IMR-90 (cell line): ENCODE measurements at regions not wholly inside any gene's neighbourhood (a gene's known extent, or its start where the extent isn't known, plus 50 kb on each side); places are given as distances from the start of the nearest gene placed in this dataset.

ENCODE experiments used
- ATAC-seq: fragments of 200-7000 bp; cut with Tn5 transposase; 2 replicates; pipeline ENCODE4 v1.9.1; 2020; ENCODE audit warnings: low read depth, mild to moderate bottlenecking, moderate library complexity
- BruUV-seq: library from RNA; stranded (reverse); fragments of 400-500 nt; replicated peaks from 2 replicates; lab custom pipeline; 2021; lab: Mats Ljungman, UMichigan
- CTCF ChIA-PET: fragments of 300-600 bp; formaldehyde crosslinking; extraction: SDS; loops from one replicate; lab custom pipeline; 2021; ENCODE audit warnings: antibody characterized with exemption; lab: Yijun Ruan, JAX
- POLR2A ChIA-PET: fragments of 300-600 bp; sonication (Branson Sonifier 250); formaldehyde crosslinking; loops from one replicate; lab custom pipeline; 2022; ENCODE audit warnings: antibody characterized with exemption; ENCODE audit not compliant: unreplicated experiment; lab: Charles Lee
- DNase-seq: peaks from one replicate; pipeline ENCODE4 v3.0.0; 2013
- H2AFZ ChIP-seq: replicated peaks from 2 replicates; pipeline ENCODE3; 2013; ENCODE audit warnings: low read length, mild to moderate bottlenecking; ENCODE audit not compliant: poor library complexity
- H2AK5ac ChIP-seq: 2 replicates; pipeline ENCODE4 v1.6.1; 2013; ENCODE audit warnings: low read depth, low read length, inconsistent platforms
- H2AK9ac ChIP-seq: replicated peaks from 2 replicates; pipeline ENCODE3; 2013; ENCODE audit warnings: mild to moderate bottlenecking, low read depth, low read length, moderate library complexity; ENCODE audit not compliant: poor library complexity
- H2BK120ac ChIP-seq: 2 replicates; pipeline ENCODE4 v1.6.1; 2013; ENCODE audit warnings: low read depth, low read length, inconsistent platforms
- H2BK15ac ChIP-seq: 3 replicates; pipeline ENCODE4 v1.6.1; 2013; ENCODE audit warnings: low read depth, low read length, inconsistent platforms
- H2BK20ac ChIP-seq: 2 replicates; pipeline ENCODE4 v1.6.1; 2013; ENCODE audit warnings: low read depth, mild to moderate bottlenecking, inconsistent platforms, low read length, moderate library complexity
- H2BK5ac ChIP-seq: 2 replicates; pipeline ENCODE4 v1.6.1; 2013; ENCODE audit warnings: mild to moderate bottlenecking, low read depth, low read length, inconsistent platforms; ENCODE audit not compliant: poor library complexity, severe bottlenecking
- H3K14ac ChIP-seq: replicated peaks from 2 replicates; pipeline ENCODE4 v1.6.1; 2013; ENCODE audit warnings: low read depth, low read length, inconsistent platforms
- H3K18ac ChIP-seq: 2 replicates; pipeline ENCODE4 v1.6.1; 2013; ENCODE audit warnings: low read depth, low read length, control low read depth
- H3K23ac ChIP-seq: 2 replicates; pipeline ENCODE4 v1.6.1; 2013; ENCODE audit warnings: low read depth, low read length, inconsistent platforms
- H3K27ac ChIP-seq: 2 replicates; pipeline ENCODE4 v1.5.1; 2013; ENCODE audit warnings: mild to moderate bottlenecking, control low read depth, low read length; ENCODE audit not compliant: insufficient read depth
- H3K27me3 ChIP-seq: 2 replicates; pipeline ENCODE4 v1.6.1; 2013; ENCODE audit warnings: low read length; ENCODE audit not compliant: control insufficient read depth, insufficient read depth
- H3K36me3 ChIP-seq: 2 replicates; pipeline ENCODE4 v1.6.1; 2013; ENCODE audit warnings: low read length, mixed read lengths; ENCODE audit not compliant: control insufficient read depth, insufficient read depth
- H3K4ac ChIP-seq: 2 replicates; pipeline ENCODE4 v1.6.1; 2013; ENCODE audit warnings: low read depth, low read length, inconsistent platforms
- H3K4me1 ChIP-seq: 2 replicates; pipeline ENCODE4 v1.6.1; 2013; ENCODE audit warnings: low read length, mixed read lengths; ENCODE audit not compliant: control insufficient read depth, insufficient read depth
- H3K4me2 ChIP-seq: 2 replicates; pipeline ENCODE4 v1.6.1; 2013; ENCODE audit warnings: low read depth, mild to moderate bottlenecking, control low read depth, low read length, moderate library complexity
- H3K4me3 ChIP-seq: 2 replicates; pipeline ENCODE4 v1.5.1; 2013; ENCODE audit warnings: low read depth, mild to moderate bottlenecking, control low read depth, low read length, moderate library complexity; ENCODE audit not compliant: insufficient read depth
- H3K56ac ChIP-seq: 2 replicates; pipeline ENCODE4 v1.6.1; 2013; ENCODE audit warnings: low read length, inconsistent platforms; ENCODE audit not compliant: insufficient read depth; ENCODE audit errors: extremely low read depth
- H3K79me1 ChIP-seq, 2 experiments: 2 replicates each; pipeline ENCODE4 v1.6.1; 2013; ENCODE audit warnings: low read length in 2 of 2, inconsistent platforms in 1 of 2, low read depth in 1 of 2
- H3K9ac ChIP-seq: 2 replicates; pipeline ENCODE4 v1.6.1; 2013; ENCODE audit warnings: low read depth, low read length, control low read depth
- H3K9me1 ChIP-seq: 2 replicates; pipeline ENCODE4 v1.6.1; 2013; ENCODE audit warnings: low read length, inconsistent platforms; ENCODE audit not compliant: insufficient read depth
- H3K9me3 ChIP-seq: 2 replicates; pipeline ENCODE4 v1.6.1; 2013; ENCODE audit warnings: low read length; ENCODE audit not compliant: control insufficient read depth, insufficient read depth
- H4K20me1 ChIP-seq: 2 replicates; pipeline ENCODE4 v1.6.1; 2013; ENCODE audit warnings: low read length, inconsistent platforms; ENCODE audit not compliant: insufficient read depth
- H4K5ac ChIP-seq: 2 replicates; pipeline ENCODE4 v1.6.1; 2013; ENCODE audit warnings: mild to moderate bottlenecking, low read depth, low read length, control low read depth
- H4K8ac ChIP-seq, 2 experiments: 2 replicates each; pipeline ENCODE4 v1.6.1; 2013; ENCODE audit warnings: low read depth in 2 of 2, low read length in 2 of 2, control low read depth in 1 of 2, inconsistent platforms in 1 of 2
- H4K91ac ChIP-seq: 2 replicates; pipeline ENCODE4 v1.6.1; 2013; ENCODE audit warnings: low read depth, low read length, inconsistent platforms; ENCODE audit not compliant: insufficient read depth
- BHLHE40 ChIP-seq: fragments of 150-350 bp; IDR thresholded peaks from 2 replicates; pipeline ENCODE4 v1.6.1; 2016; ENCODE audit warnings: mild to moderate bottlenecking, low read depth, low read length
- CEBPB ChIP-seq: IDR thresholded peaks from 2 replicates; pipeline ENCODE4 v1.6.1; 2012; ENCODE audit warnings: low read depth, low read length, improper control_type of control experiment
- CHD1 ChIP-seq: IDR thresholded peaks from 2 replicates; pipeline ENCODE4 v1.6.1; 2012; ENCODE audit warnings: low read depth, low read length, improper control_type of control experiment
- CTCF ChIP-seq: conservative IDR thresholded peaks from 2 replicates; pipeline ENCODE4 v1.5.1; 2012; ENCODE audit warnings: mild to moderate bottlenecking, low read depth, low read length, improper control_type of control experiment
- ELK1 ChIP-seq: fragments of 150-350 bp; IDR thresholded peaks from 2 replicates; pipeline ENCODE4 v1.6.1; 2016; ENCODE audit warnings: low read depth, mild to moderate bottlenecking, low read length, moderate library complexity, borderline replicate concordance
- FOS ChIP-seq: fragments of 150-350 bp; IDR thresholded peaks from 2 replicates; pipeline ENCODE4 v1.6.1; 2016; ENCODE audit warnings: low read depth, low read length
- MAFK ChIP-seq: IDR thresholded peaks from 2 replicates; pipeline ENCODE4 v1.6.1; 2012; ENCODE audit warnings: low read depth, low read length, improper control_type of control experiment
- MAZ ChIP-seq: IDR thresholded peaks from 2 replicates; pipeline ENCODE4 v1.6.1; 2012; ENCODE audit warnings: low read depth, mild to moderate bottlenecking, low read length, improper control_type of control experiment, moderate library complexity, borderline replicate concordance
- MXI1 ChIP-seq: IDR thresholded peaks from 2 replicates; pipeline ENCODE4 v1.6.1; 2012; ENCODE audit warnings: low read depth, mild to moderate bottlenecking, low read length, moderate library complexity, borderline replicate concordance
- POLR2A ChIP-seq: IDR thresholded peaks from 2 replicates; pipeline ENCODE4 v1.6.1; 2012; ENCODE audit warnings: mild to moderate bottlenecking, low read depth, low read length
- RCOR1 ChIP-seq: IDR thresholded peaks from 2 replicates; pipeline ENCODE4 v1.6.1; 2012; ENCODE audit warnings: mild to moderate bottlenecking, low read length, improper control_type of control experiment; ENCODE audit not compliant: insufficient replicate concordance
- RFX5 ChIP-seq: IDR thresholded peaks from 2 replicates; pipeline ENCODE4 v1.8.0; 2012; ENCODE audit warnings: low read depth, mild to moderate bottlenecking, low read length, moderate library complexity
- SMC3 ChIP-seq: fragments of 150-350 bp; IDR thresholded peaks from 2 replicates; pipeline ENCODE4 v1.6.1; 2016; ENCODE audit warnings: low read depth, mild to moderate bottlenecking, antibody characterized with exemption, low read length, moderate library complexity
- USF2 ChIP-seq: fragments of 150-350 bp; IDR thresholded peaks from 2 replicates; pipeline ENCODE4 v1.6.1; 2017; ENCODE audit warnings: mild to moderate bottlenecking, antibody characterized with exemption, low read length, low read depth
- WGBS, 2 experiments: methylation state at CpG; one replicate each; pipeline versions ENCODE4 v1.1.5 to v1.1.7; 2013; ENCODE audit warnings: missing lambda C conversion rate in 2 of 2; ENCODE audit not compliant: insufficient read length in 1 of 2; ENCODE audit errors: extremely low coverage in 2 of 2; 5-methylcytosine and 5-hydroxymethylcytosine counted together
- dilution Hi-C: fragments of 300-500 bp; cut with HindIII; formaldehyde crosslinking; loops from one replicate; pipeline ENCODE4 v1.14.3; 2018; ENCODE audit warnings: low sequenced_read_pairs; ENCODE audit not compliant: unreplicated experiment
- in situ Hi-C: fragments of 300-500 bp; cut with MboI; formaldehyde crosslinking; loops from 3 replicates; pipeline ENCODE4 v1.14.3; 2019; ENCODE audit warnings: low sequenced_read_pairs, inconsistent platforms, mixed read lengths
- intact Hi-C: fragments of 100-400 bp; cut with micrococcal nuclease; formaldehyde crosslinking; loops from 2 replicates; pipeline ENCODE4 v1.10.0; 2022

- no peak for TF ChIP-seq USF2
These were observed 199.3 kb downstream of the PCDH7 start (continued) for GRCh38 chr4:30919458-30919857.

- no peaks in the 10 kb centered on the region for H3K9me1 ChIP-seq
- no peaks in the 10 kb centered on the region for H3K4me1 ChIP-seq
- H2BK20ac ChIP-seq: no peak overlapping the region
- H2BK15ac ChIP-seq: no peak overlapping the region
- in situ Hi-C loops: no loop called here
- POLR2A ChIA-PET: no interaction called here
- no peak overlapping the region for H3K4me3 ChIP-seq
- DNase-seq: no peak
- no peak overlapping the region for H3K56ac ChIP-seq
- no peaks in the 10 kb centered on the region for H3K27me3 ChIP-seq
- H3K36me3 ChIP-seq: no peaks in the 10 kb centered on the region
- no peak overlapping the region for H3K14ac ChIP-seq
- no peak overlapping the region for H4K91ac ChIP-seq
- H4K8ac ChIP-seq: no peak overlapping the region
- H3K9me3 ChIP-seq: no peaks in the 10 kb centered on the region
- H3K4ac ChIP-seq: no peak overlapping the region
- H2BK120ac ChIP-seq: no peak overlapping the region
- no peak overlapping the region for H3K9ac ChIP-seq
- WGBS, 2 experiments: 92% methylated on average over 2 of the region's 11 CpGs; no CpG with 5 or more reads in 1 of the 2 experiments
- intact Hi-C loops: no loop called here
- H3K23ac ChIP-seq: no peak overlapping the region
- no TSS peak for BruUV-seq
- ATAC-seq: no peak
- no peaks in the 10 kb centered on the region for H3K79me1 ChIP-seq
- H4K20me1 ChIP-seq: no peaks in the 10 kb centered on the region
- H4K5ac ChIP-seq: no peak overlapping the region
- H2AFZ ChIP-seq: no peak overlapping the region
- no peak overlapping the region for H3K27ac ChIP-seq
- H2BK5ac ChIP-seq: no peak overlapping the region
- dilution Hi-C loops: no loop called here
- H2AK5ac ChIP-seq: no peak overlapping the region
- no peak overlapping the region for H3K18ac ChIP-seq
- no peak overlapping the region for H2AK9ac ChIP-seq
- H3K4me2 ChIP-seq: no peak overlapping the region
- CTCF ChIA-PET: no interaction called here
- TF ChIP-seq CTCF: no peak
- TF ChIP-seq MAZ: no peak
- TF ChIP-seq ELK1: no peak
- no peak for TF ChIP-seq CHD1
- TF ChIP-seq USF2: no peak
- no peak for TF ChIP-seq RFX5
- no peak for TF ChIP-seq POLR2A
- TF ChIP-seq MAFK: no peak
- TF ChIP-seq RCOR1: no peak
- TF ChIP-seq MXI1: no peak
- TF ChIP-seq CEBPB: no peak
- TF ChIP-seq FOS: no peak
- no peak for TF ChIP-seq SMC3
- TF ChIP-seq BHLHE40: no peak
These were observed 199.9 kb downstream of the PCDH7 start for GRCh38 chr4:30920043-30920442.
